Stimulated activated CD4-positive, alpha-beta T cell treated with anti-CD3 and anti-CD28 coated beads, TNF-alpha, amount 100 ng/mL, for 1 hour (primary cell): ENCODE measurements at regions not wholly inside any gene's neighbourhood (a gene's known extent, or its start where the extent isn't known, plus 50 kb on each side); places are given as distances from the start of the nearest gene placed in this dataset.
"Not testable (repeated sequence)": the region's sequence is repeated elsewhere in the genome, so short reads cannot be mapped to it uniquely, and the experiment has no call there.

ENCODE experiments used
- DNase-seq, 3 donors: peaks; one replicate each; pipeline ENCODE4 v3.0.0-alpha.2; 2020; ENCODE audit warnings: low read depth in 3 of 3, low spot score in 1 of 3

DNA sequence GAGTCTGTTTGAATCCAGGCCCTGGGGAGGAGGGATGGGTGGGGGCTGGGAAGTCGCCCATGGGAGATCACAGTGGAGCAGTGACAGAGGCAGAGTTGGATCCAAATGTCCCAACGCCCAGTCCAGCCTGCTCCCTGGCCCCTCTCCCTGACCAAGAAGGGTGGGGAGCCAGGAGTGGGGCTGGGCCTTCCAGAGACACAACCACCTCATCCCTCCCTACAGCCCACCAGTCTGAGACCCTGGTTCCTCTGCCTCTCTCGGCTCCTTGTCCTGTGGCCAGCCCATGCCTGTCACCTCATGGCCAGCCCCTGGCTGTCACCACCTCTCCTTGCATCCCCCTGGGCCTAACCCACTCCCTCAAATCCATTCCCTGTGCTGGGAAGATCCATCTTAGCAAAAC, 71.2 kb upstream of the PRR5 start:
- DNase-seq, result no peak

DNA sequence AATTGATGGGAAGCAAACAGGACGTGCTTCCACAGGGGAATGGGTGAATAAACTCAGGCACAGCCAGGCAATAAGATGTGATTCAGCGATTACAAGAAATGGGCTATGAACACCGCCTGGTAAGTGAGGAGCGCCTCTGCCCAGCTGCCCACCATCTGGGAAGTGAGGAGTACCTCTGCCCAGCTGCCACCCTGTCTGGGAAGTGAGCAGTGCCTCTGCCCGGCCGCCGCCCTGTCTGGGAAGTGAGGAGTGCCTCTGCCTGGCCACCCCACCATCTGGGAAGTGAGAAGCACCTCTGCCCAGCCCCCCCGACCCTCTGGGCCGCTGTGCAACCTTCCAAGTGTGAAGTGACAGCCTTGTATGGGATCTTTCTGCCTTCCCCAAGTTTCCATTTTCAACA, 73.2 kb upstream of the PRR5 start:
- DNase-seq, result no peak

DNA sequence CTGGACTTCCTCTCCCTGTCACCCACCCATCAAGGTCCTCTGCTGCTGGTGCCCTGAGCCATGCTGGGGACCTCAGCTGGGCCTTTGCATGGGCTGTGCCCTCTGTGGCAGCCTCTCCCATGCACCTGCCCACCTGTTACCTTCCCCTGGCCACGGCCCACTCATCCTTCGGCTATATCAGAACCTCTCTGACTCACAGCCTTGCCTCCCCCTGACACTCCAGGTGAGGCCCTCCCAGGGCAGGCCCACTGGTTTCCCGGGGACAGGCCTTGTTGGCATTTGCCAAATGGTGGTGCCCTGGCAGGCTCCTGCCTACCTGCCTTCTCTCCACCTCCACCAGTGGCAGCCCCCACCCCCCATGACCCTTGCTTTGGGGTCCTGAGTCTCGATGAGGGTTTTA, 73.7 kb upstream of the PRR5 start:
- DNase-seq, result no peak

DNA sequence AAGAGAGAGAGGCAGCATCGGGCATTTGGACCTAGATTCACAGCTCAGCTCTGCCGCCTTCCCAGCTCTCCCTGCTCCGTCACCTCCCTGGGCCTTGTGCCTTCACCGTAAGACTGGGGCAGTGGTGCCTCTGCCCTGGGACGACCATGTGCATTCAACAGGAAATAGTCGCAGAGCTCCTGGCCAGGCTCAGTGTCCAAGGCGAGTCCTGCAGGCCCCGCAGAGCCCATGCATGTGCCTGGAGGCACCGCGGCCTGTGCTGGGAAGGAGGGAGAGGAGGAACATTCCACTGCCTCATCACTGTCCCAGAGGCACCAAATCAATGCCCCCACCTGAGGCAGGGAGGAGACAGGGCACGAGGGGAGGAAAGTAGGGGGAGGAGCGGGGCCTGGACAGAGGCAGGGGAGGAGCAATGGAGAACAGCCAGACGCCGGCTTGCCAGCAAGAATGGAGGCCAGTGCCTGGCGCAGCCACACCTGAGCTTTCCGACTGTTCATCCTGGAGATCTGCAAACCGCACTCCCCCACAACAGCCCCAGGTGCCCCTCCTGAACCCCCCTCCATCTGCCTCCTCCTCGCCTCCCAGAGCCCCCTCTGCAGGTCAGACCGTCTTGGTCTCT, 74.4 kb upstream of the PRR5 start:
- DNase-seq, result no peak

DNA sequence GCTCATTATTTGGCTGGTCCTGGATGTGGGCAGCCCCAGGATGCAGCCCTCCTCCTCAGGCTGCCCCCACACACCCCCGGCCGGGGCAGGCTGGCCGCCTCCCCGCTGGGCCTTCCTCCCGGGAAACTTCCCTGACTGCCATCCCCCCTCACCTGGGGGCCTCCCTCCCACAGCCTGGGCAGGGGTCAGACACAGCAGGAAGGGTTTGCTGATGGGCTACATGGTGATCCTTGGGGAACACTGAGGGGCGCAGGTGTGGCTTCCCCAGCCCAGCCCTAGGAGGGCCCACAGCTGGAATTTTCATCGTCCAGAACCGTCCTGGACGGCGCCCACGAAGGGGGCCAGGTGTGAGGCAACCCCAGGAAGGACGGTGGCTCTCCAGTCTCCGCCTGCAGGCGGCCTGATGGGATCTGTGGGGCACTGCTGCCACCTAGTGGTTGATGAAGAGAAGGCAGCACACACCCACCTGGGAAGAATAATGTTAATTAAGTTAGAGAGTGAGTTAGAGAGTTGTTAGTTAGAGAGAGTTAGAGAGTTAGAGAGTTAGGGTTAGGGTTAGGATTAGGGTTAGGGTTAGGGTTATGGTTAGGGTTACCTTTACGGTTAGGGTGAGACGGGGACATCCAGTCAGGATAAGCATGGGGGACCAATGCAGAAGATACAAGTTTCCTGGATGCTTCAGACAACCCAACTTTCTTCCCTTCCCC, 75.9 kb upstream of the PRR5 start:
- peak; percentile 56 to 72 (median 69) for DNase-seq

DNA sequence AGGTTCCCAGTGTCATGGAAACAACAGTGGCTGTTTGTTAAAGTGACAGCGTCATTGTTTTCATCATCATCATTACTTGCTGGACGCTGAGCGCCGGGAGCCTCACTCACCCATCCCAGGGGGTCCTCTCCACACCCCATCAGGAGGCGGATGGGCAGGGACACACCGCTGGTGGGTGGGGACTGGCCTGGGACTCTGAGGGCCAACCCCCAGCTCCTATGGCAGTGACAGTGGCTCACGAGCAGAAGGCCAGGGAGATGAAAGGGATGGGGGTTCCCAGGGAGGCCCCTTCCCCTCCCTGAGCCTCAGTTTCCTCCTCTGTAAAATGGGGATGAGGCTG, 76.6 kb upstream of the PRR5 start:
- no peak for DNase-seq

DNA sequence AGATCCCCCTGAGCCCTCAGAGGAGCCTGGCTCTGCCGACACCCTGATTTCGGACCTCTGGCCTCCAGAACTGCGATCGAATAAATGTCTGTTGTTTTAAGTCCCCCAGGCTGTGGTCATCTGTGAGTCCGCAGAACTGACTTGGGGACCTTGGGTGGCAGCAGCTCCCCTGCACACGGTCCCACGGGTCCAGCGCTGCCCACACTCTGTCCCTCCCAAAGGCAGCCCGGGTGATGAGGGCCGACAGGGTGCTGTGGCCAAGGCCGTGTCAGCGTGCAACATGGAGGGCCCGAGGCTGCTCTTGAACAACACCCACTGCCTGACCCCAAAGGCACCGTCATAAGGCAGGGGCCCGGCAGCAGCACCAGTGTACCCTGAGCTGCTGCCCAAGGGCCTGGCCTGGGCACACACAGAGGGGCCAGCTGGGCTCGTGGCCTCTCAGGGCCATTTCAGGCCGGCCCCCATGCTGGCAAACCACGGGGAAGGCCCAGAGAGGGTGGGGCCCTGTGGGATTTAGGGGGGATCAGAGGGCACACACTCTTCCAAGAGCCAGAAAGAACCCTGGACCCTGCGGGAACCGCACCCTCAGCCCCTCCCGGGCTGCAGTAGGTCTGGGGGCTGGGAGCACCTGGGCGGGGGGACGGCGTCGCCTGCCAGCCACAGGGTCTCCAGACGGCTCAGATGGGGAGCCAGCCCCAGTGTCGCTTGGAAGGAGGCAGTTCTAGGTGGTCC, 77.1 kb upstream of the PRR5 start:
- DNase-seq, result no peak

DNA sequence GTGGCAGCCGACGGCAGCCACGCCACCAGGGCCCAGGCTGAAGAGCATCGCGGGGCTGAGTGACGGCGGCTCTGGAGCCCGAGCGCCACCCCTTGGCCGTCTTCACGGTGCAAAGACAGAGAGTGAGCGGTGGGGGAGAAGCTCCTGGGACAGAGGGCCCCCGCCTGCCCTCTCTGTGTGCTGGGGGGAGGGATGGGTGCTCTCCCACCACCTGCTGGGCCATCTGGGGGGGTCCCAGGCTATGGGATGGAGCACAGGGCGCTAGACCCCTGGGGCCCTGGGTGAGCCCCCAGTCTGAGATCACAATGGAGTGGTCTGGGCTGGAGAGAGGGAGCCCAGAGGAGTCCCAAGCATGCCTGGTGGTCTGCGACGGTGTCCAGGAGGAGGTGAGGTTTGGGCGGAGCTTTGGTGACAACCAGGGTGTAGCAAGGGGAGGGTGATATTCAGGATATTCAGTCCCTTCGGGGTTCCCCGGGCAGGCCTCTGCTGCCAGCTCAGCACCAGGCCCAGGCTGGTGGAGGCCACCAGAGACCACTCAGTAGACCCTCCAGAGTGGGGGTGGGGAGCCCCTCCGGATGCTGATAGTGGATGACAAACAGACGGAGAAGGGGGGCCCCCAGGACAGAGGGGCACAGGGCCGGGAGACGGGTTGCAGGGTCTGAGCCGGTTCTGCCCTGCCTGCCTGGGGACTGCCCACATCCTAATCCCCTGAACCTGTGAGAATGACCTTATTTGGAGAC, 78.1 kb upstream of the PRR5 start:
- no peak for DNase-seq

DNA sequence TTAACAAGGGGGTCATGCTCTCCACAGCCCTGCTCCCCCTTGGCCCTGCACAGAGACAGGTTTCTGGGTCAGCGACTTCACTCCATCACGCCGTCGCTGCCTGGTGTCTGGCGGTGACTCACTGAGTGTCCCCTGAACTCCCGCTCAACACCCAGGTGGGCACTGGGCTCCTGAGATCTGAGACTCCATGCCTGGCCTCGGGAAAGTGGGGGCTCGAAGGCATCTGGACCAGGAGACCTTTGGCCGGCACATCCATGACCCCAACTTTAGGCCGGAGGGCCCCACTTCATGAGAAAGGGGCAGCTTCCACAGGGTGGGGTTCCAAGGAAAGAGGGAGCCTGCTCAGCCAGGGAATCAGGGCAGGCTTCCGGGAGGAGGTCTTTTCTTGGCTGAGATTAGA, 79.3 kb upstream of the PRR5 start:
- no peak for DNase-seq

DNA sequence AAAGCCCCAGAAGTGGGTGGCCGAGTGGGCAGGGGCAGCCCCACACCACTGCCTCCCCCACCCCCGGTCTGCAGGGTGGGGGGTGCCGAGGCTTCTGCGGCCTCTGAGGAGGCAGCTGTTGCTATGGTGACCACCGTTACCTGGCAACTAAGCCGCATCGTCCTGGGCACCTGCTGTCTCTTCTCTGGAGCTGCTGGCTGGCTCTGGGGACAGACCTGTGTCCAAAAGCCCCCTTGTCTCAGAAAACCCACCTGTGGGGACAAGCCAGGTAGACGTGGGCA, 79.9 kb upstream of the PRR5 start:
- no peak for DNase-seq

DNA sequence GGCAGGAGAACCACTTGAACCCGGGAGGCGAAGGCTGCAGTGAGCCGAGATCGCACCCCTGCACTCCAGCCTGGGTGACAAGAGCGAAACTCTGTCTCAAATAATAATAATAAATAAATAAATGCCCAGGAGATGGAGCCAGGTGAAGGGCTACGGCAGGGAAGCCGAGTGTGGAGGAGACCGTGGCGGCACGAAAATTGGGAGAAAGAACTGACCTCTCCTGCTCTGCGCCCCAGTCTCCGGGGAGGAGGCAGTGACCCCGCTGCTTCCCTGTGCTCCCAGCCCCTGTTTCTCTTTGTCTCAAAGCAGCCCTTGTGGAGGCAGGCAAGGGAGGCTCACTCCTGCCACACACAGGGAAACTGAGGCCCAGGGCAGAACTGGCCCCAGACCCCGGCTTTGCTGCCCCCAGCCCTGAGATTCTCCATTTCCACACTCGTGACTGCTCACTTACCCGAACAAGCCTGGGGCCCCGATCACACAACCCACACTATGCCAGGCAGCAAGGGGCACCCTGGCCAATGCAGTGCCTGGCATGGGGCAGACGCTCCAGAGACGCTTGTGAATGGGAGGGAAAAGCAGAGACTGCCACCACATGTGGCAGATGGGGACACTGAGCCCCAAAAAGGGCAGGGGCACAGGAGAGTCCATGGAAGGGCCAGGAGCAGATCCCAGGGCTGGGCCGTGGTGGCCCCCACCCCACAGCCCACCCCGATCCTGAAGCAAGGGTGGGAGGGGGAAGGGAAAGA, 80.4 kb upstream of the PRR5 start:
- no peak for DNase-seq

DNA sequence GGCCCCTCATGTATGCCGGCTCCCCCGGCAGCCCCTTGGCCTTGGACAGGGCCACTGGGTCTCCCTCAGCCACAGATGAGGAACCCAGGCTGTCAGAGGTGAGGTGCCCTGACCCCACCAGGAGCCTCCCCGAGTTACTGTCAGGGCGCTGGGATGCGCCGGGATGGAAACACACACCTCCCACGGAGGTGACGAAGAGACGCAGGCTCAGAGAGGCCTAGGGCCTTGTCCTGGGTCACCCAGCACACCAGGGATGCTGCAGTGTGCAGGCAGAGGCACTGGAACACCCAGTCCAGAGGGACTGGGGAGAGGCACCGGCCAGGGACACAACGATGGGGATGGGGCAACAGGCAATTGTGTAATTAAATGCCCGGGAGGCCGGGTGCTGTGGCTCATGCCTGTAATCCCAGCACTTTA, 81.2 kb upstream of the PRR5 start:
- no peak for DNase-seq

DNA sequence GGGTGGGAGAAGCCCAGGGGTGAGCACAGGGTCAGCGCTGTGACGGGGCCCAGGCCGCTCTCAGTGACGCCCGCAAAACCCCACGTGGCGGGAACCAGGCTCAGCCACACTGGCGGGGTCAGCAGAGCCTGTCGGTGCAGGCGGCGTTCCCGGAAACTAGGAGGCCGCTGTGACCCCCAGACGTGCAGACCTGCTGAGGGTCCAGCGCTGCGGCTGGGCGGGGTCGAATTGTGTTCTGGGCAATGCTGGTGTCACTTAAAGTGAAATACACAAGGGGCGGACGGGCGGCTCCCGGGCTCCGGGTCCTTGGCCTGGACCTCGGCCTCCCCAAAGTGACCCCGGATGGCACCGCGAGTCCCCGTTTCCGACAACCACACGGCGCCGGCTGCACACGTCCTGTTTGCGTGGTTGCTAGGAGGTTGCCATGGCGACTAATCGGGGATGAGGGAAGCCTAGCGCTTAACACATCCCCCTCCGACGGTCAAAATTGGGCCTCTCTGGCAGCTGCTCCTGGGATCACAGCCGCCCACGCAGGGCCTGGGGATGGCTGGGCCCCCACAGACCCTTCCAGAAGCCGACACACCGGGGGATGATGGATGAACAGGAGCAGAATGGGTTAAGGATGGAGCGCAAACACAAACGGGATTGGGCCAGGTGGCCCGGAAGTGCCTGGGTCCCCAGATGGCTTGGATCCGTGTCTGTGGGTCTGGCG, 81.7 kb upstream of the PRR5 start:
- peak; percentile 43 to 76 (median 64) for DNase-seq

DNA sequence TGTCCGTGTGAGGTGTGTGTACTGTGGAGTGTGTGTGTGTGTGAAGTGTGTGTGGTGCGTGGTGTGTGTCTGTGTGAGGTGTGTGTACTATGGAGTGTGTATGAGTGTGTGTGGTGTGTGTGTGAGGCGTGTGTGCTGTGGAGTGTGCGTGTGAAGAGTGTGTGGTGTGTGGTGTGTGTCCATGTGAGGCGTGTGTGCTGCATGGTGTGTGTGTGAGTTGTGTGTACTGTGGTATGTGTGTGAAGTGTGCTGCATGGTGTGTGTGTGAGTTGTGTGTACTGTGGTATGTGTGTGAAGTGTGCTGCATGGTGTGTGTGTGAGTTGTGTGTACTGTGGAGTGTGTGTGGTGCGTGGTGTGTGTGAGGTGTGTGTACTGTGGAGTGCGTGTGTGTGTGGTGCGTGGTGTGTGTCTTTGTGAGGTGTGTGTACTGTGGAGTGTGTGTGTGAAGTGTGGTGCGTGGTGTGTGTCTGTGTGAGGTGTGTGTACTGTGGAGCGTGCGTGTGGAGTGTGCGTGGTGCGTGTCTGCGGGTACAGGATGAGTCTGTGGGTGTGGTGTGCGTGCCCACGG, 82.4 kb upstream of the PRR5 start:
- DNase-seq, result not testable (repeated sequence)

DNA sequence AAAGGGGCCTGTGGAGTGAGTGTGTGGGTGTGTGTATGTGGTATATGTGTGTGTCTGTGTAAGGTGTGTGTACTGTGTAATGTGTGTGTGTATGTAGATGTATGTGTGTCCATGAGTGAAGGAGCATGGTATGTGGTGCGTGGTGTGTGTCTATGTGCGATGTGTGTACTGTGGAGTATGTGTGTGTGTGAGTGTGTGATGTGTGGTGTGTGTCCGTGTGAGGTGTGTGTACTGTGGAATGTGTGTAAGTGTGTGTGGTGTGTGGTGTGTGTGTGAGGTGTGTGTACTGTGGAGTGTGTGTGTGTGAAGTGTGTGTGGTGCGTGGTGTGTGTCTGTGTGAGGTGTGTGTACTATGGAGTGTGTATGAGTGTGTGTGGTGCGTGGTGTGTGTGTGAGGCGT, 83.1 kb upstream of the PRR5 start:
- not testable (repeated sequence) for DNase-seq

DNA sequence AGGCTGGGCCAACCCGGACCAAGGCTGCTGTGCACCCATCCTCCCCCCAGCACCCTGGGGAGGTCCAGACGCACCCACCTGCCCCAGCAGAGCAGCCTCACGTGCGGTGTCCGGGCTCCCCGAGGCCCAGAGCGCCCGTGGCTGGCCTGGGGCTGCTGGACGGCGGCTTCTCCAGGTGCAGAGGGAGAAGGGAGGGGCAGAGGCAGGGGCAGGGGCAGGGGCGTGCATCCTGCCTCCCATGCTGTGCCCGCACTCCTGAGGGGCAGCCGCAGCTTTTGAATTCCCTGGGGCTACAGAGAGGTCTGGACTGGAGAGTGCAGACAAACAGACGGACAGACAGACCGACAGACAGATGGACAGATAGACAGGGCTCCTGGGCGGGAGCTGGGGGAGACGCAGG, 83.6 kb upstream of the PRR5 start:
- no peak for DNase-seq

DNA sequence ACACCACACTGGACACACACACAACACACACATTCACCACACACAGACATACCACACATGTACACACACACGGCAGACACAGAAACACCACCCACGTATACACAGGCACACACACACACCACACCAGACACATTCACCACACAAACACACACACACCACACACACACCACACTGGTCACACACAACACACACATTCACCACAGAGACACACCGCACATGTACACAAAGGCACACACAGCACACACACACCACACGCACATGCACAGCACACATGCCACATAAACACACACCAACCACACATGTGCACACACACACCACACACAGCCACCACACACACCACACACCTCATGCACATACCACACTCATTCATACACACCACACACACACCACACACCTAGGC, 84.2 kb upstream of the PRR5 start:
- DNase-seq, result no peak

DNA sequence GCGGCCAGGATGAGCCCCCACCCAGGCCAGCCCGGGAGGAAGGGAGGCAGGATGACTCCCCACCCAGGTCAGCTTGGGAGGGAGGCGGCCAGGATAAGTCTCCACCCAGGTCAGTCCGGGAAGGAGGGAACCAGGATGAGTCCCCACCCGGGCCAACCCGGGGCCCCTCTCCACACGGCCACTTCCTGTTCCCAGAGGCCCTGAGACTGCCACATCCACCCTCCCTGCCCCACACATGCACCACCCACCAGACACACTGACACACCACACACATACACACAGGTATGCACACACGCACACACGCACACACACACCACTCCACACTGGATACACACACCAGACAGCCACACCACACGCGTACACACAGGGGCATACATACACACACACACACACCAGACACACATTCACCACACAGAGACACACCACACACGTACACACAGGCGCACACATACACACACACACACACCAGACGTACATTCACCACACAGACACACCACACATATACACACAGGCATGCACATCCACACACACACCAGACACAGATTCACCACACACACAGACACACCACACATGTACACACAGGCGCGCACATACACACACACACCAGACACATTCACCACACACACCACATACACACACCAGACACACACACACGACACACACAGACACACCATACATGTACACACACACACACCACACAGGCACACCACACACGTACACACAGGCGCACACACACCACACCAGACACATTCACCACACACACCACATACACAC, 84.9 kb upstream of the PRR5 start:
- no peak for DNase-seq

DNA sequence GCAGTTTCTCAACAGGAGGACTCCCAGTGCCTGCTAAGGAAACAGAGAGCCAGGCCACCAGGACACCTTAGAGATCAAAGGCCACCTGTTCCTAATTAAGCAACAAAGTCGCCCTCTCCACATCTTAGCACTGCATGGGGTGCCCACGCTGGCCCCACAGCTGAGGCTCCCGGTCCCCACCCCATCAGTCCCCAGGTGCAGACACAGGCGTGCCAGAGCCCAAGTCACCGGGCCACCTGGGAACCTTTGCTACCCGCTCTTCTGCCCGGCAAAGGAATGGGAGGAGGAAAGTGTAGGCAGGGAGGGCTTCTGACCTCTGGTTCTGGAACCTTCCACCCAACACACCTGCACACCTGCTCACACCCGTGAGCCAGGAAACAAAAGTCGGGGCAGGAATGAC, 85.5 kb upstream of the PRR5 start:
- DNase-seq, result no peak
